GM18870 (cell line): ENCODE measurements at regions not wholly inside any gene's neighbourhood (a gene's known extent, or its start where the extent isn't known, plus 50 kb on each side); places are given as distances from the start of the nearest gene placed in this dataset.
A peak's percentile ranks its signal among the peaks of the same experiment; 100 is the strongest.

ENCODE experiments used
- ATAC-seq: cut with Tn5 transposase; IDR thresholded peaks from one replicate; pipeline ENCODE4 v1.9.1; 2021; ENCODE audit warnings: moderate library complexity; ENCODE audit not compliant: unreplicated experiment

GRCh38 chr7:54701982-54702381, 57.0 kb downstream of the SEC61G start:
- ATAC-seq: no peak

- no peak for ATAC-seq
These were observed 59.3 kb downstream of the SEC61G start for GRCh38 chr7:54699715-54700114.

- ATAC-seq: no peak
These were observed 61.3 kb downstream of the SEC61G start for GRCh38 chr7:54697659-54698186.

GRCh38 chr7:54690892-54691291, 68.1 kb downstream of the SEC61G start:
- ATAC-seq: no peak

- no peak for ATAC-seq
These were observed 69.0 kb downstream of the SEC61G start for GRCh38 chr7:54690050-54690443.

- no peak for ATAC-seq
These were observed 69.5 kb downstream of the SEC61G start for GRCh38 chr7:54689394-54690049.

- no peak for ATAC-seq
These were observed 71.4 kb downstream of the SEC61G start for GRCh38 chr7:54687462-54688212.

GRCh38 chr7:54680377-54681005, 78.5 kb downstream of the SEC61G start:
- ATAC-seq: no peak

- no peak for ATAC-seq
These were observed 79.6 kb downstream of the SEC61G start for GRCh38 chr7:54679490-54679817.

GRCh38 chr7:54678763-54679489, 80.1 kb downstream of the SEC61G start:
- ATAC-seq: no peak

GRCh38 chr7:54674891-54675290, 84.1 kb downstream of the SEC61G start:
- no peak for ATAC-seq

GRCh38 chr7:54672519-54672918, 86.5 kb downstream of the SEC61G start:
- ATAC-seq: no peak

GRCh38 chr7:54664235-54665228, 94.5 kb downstream of the SEC61G start:
- peak; percentile 55 for ATAC-seq

- peak; percentile 12 for ATAC-seq
These were observed 95.3 kb downstream of the SEC61G start for GRCh38 chr7:54663603-54664234.

GRCh38 chr7:54663186-54663585, 95.8 kb downstream of the SEC61G start:
- ATAC-seq: no peak

GRCh38 chr7:54662701-54663100, 96.3 kb downstream of the SEC61G start:
- no peak for ATAC-seq

- ATAC-seq: no peak
These were observed 105.1 kb downstream of the SEC61G start for GRCh38 chr7:54653905-54654304.

- no peak for ATAC-seq
These were observed 100.9 kb downstream of the VSTM2A start for GRCh38 chr7:54643064-54643463.

- no peak for ATAC-seq
These were observed 95.7 kb downstream of the VSTM2A start for GRCh38 chr7:54637712-54638396.
